HG02610 (cell line): ENCODE measurements at regions not wholly inside any gene's neighbourhood (a gene's known extent, or its start where the extent isn't known, plus 50 kb on each side); places are given as distances from the start of the nearest gene placed in this dataset.
"Not testable (repeated sequence)": the region's sequence is repeated elsewhere in the genome, so short reads cannot be mapped to it uniquely, and the experiment has no call there.

Experiments used
- ATAC-seq: cut with Tn5 transposase; IDR thresholded peaks from one replicate; pipeline ENCODE4 v1.9.1; 2021; ENCODE audit warnings: mild to moderate bottlenecking, moderate library complexity; ENCODE audit not compliant: unreplicated experiment

- no peak for ATAC-seq
Measured at GRCh38 chr5:51156838-51157237, 226.4 kb upstream of the ISL1 start.

GRCh38 chr5:51159164-51159563 is 224.1 kb upstream of the ISL1 start:
- no peak for ATAC-seq

- no peak for ATAC-seq
Measured at GRCh38 chr5:51159606-51160005, 223.6 kb upstream of the ISL1 start.

- ATAC-seq: no peak
Measured at GRCh38 chr5:51162245-51162644, 221.0 kb upstream of the ISL1 start.

GRCh38 chr5:51165621-51166020 is 217.6 kb upstream of the ISL1 start:
- ATAC-seq: not testable (repeated sequence)

DNA sequence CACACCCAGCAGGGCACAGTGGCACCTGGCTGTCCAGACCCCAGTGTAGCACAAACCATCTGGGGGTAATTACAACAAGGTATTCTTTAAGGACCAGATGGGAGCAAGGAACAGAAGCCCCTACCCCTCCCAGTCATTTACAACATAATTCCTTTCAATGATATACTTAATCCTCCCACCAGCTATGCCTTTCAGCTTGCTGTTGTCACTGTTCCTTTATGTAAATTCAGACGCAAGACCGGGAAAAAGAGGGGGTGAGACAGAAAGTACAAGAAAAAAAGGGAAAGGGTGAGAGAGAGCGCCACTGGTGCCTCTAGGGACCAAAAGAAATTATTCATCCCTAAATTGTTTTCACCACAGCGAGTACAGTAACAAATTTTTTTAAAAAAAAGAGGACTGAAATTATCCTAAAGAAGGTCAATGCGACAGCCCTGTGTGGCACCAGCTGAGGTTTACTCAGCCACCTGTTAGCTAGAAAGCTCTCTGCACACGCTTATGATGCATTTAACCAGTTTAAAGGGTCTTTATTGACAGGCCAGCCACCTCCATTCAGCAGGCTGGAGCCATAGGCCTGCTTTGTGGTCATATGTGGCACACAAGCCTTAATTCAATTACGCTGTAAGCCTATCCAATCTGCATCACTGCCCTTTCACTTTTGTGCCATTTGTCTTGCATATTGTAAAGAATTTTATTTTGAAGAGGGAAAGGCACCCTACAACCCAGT is 210.2 kb upstream of the ISL1 start:
- ATAC-seq: no peak

DNA sequence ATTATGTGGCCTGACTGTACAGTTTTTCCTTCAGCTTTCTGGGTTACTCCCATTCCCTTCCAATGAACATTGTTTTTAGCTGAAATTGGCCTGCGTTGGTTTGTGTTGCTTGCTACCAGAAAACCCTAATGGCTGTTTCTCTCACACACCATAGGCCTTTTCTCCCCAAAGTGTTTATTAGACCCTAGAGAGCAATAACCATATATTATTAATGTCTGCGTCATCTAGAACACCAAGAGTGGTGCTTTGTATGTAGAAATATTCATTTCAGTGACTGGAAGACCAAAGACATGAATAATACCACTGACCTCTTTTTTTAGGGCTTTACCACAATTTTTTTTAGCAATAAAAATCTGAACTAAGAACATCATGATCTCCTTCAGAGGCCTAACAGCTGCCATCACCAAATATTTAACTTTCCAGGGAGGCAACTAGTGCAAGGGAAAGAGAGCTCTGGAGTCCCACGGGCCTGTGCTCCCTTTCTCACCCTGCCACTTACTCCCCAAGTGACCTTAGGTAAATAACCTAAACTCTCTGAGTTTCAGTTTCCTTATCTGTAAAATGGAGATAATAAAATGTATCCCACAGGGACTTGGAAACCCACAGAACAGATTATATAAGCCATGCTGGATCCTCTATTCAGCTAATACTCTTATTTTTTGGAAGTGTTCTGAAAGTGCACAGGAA is 201.9 kb upstream of the ISL1 start:
- ATAC-seq: peak; percentile 45

- ATAC-seq: no peak
Measured at GRCh38 chr5:51185850-51186329, 197.4 kb upstream of the ISL1 start.

- ATAC-seq: no peak
Measured at GRCh38 chr5:51188001-51188591, 195.2 kb upstream of the ISL1 start.

- ATAC-seq: no peak
Measured at GRCh38 chr5:51194671-51195070, 188.6 kb upstream of the ISL1 start.

- no peak for ATAC-seq
Measured at GRCh38 chr5:51201024-51201423, 182.2 kb upstream of the ISL1 start.

GRCh38 chr5:51201708-51202107 is 181.5 kb upstream of the ISL1 start:
- ATAC-seq: no peak

DNA sequence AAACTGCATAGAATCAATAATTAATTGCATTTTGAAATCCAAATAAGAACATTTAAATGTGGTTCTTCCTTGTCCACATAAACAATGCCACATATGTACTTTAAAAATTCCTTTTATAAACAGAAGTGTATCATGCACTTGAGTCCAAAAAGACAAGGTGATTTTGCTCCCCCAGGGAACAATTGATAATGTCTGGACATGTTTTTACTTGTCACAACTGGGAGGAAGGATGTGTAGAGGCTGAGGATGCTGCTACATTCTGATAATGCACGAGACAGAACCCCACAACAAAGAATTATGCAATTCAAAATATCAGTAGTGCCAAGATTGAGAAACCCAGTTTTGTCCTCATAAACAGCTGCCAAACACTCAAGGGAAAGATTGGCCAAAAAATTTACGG is 181.1 kb upstream of the ISL1 start:
- no peak for ATAC-seq

- peak; percentile 98 for ATAC-seq
Measured at GRCh38 chr5:51203598-51203997, 179.7 kb upstream of the ISL1 start.

DNA sequence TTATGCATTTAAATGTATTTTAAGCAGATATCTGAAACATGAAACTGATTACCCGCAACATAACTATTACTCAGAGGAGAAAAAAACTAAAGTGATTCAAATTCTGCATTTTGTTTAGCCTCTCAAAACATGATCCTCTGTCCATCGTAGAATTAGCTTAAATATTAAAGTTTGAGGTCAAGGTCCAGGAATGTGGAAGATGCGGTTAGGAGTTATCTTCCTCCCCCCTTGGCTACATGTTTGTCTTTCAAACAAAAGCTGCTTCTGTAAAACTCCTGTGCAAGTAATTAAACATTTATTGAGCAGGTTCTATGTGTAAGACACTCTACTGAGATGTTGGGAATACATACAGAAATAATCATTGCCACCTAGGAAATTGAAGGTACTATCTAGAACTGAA is 175.0 kb upstream of the ISL1 start:
- no peak for ATAC-seq

DNA sequence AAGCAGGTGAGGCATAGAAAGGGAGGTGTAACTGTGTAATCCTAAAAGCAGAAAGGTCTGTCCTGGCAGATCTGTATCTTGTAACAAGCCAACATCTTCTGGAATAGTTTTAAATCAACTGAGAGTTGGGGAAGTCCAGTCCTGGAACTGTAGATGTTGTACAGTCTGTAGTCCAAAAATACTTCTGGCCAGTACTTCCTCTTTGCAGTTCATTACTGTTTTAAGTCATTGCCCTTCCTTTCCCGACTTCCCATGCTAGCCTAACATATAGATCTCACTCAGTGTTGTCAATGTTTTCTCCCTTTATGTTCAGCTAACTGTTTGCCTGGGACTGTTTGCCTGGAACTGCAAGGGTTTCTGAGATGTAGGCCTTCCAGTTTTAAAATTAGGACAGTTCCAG is 168.5 kb upstream of the ISL1 start:
- ATAC-seq: no peak

DNA sequence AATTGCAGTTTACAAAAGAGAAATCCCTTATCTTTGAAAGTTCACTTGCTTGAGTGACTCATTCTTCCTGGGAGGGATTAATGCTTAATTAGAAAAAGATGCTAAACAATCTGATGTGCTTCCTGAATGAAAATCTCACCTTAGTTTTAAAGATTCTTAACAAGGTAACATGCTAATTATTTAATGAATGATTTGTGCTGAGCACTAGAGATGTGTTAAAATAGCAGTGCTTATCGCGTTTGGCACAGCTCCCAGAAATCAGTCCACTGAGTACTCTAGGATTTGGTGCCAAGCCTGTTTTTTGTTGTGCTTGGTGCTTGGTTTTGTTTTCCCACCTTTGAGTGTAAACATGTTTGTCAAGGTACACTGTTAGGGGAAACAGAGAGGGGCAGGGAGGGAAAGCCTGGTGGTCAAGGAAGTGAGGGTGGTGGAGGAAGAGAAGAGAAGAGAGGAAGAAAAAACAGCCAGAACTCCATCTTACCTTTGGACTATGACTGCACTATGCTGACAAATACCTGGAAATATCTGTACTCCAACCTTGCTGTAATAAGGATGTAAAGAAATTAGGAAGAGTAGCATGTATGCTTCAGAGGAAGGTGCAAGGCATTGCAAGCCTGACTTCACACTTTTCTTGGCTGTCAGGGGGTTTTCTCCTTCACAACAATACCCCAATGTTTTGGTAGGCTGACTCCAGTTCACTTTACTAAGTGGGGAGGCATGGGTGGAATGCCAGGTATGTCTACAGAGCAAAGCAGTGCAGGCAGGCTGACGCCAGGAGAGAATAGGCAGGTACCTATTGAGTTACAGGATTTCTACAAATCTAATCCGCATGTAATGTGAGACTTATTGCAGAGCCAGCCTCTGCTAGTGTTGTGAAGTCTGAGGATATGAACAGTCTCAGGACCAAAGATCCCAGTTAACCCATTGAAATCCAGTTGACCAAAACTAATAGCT is 157.2 kb upstream of the ISL1 start:
- ATAC-seq: no peak

DNA sequence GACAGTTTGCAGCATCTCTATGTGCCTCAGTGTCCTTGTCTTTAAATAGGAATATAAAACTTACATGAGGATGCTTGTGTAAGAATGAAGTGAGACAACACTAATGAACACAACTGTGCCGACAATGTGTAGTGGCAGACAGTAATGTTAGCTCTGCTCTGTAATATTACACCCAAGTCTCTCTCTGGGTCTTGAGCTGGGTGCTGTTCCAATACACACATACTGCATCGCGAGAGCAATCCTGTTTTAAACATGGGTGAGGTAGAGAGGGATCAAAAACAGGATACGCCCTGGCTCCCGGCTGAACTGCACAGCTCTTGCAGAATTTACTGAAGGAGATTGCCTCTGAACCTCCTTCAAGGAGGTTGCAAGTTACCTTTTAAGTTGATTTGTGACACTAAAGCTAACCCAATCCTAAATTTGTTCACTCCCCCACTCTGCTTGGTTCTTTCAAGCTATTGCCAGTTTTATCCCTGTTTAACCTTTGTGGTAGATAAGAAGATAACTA is 155.2 kb upstream of the ISL1 start:
- ATAC-seq: no peak

DNA sequence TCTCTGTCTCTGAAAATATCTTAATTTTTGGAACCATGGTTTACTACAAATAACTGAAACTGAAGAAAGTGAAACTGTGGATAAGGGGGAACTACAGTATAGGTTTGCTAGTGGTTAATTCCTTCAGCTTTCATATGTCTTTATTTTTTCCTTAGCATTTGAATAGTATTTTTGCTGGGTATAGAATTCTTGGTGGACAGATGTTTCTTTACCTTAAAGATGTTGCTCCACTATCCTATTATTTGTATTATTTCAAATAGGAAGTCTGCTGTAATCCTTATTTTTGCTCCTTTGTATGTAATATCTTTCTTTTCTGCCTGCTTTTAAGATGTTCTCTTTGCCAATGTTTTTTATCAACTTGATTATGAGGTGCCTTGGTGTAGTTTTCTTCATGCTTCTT is 152.9 kb upstream of the ISL1 start:
- no peak for ATAC-seq

GRCh38 chr5:51242456-51242855 is 140.8 kb upstream of the ISL1 start:
- ATAC-seq: no peak

GRCh38 chr5:51250957-51251356 is 132.3 kb upstream of the ISL1 start:
- ATAC-seq: not testable (repeated sequence)
